ENCODE measurements at regions not wholly inside any gene's neighbourhood (a gene's known extent, or its start where the extent isn't known, plus 50 kb on each side); places are given as distances from the start of the nearest gene placed in this dataset.
A peak's percentile ranks its signal among the peaks of the same experiment; 100 is the strongest.

GRCh38 chr5:73382401-73382740 is 66.2 kb downstream of the FOXD1 start:
- H3K36me3 ChIP-seq (ENCODE audit: control insufficient read depth in 1 of 2, insufficient read depth in 2 of 2, low read length in 2 of 2), result no peaks in the 10 kb centered on the region
- H3K9me3 ChIP-seq (ENCODE audit: control insufficient read depth in 1 of 2, low read length in 2 of 2), result peaks cover 14 to 22% of the 10 kb centered on the region in 2 donors
- peaks cover 0 to 17% of the 10 kb centered on the region in 2 donors for H3K4me1 ChIP-seq (ENCODE audit: control insufficient read depth in 1 of 2, insufficient read depth in 2 of 2, low read length in 2 of 2)
- peak overlapping the region in 1 of 2 donors; percentile 68 for H3K4me3 ChIP-seq (ENCODE audit: low read depth in 1 of 2, low read length in 2 of 2)
- H3K27ac ChIP-seq (ENCODE audit: low read length), result no peak overlapping the region
- H3K27me3 ChIP-seq (ENCODE audit: low read depth, low read length), result peaks cover 46% of the 10 kb centered on the region

- H3K27me3 ChIP-seq (ENCODE audit: low read depth, low read length), result peaks cover 46% of the 10 kb centered on the region
- H3K9me3 ChIP-seq (ENCODE audit: control insufficient read depth in 1 of 2, low read length in 2 of 2), result peaks cover 14 to 22% of the 10 kb centered on the region in 2 donors
- peak overlapping the region; percentile 9 to 68 for H3K4me3 ChIP-seq (ENCODE audit: low read depth in 1 of 2, low read length in 2 of 2)
- H3K27ac ChIP-seq (ENCODE audit: low read length), result no peak overlapping the region
- H3K36me3 ChIP-seq (ENCODE audit: control insufficient read depth in 1 of 2, insufficient read depth in 2 of 2, low read length in 2 of 2), result no peaks in the 10 kb centered on the region
- peaks cover 0 to 17% of the 10 kb centered on the region in 2 donors for H3K4me1 ChIP-seq (ENCODE audit: control insufficient read depth in 1 of 2, insufficient read depth in 2 of 2, low read length in 2 of 2)
These were observed 66.8 kb downstream of the FOXD1 start for GRCh38 chr5:73381590-73382400.

GRCh38 chr5:73380710-73381589 is 67.6 kb downstream of the FOXD1 start:
- Histone ChIP-seq H3K27ac (ENCODE audit: low read length) (no peak overlapping the region), H3K4me3 (ENCODE audit: low read depth in 1 of 2, low read length in 2 of 2) (peak overlapping the region in 1 of 2 donors; percentile 68), H3K4me1 (ENCODE audit: control insufficient read depth in 1 of 2, insufficient read depth in 2 of 2, low read length in 2 of 2) (peaks cover 0 to 17% of the 10 kb centered on the region in 2 donors), H3K27me3 (ENCODE audit: low read depth, low read length) (peaks cover 50% of the 10 kb centered on the region), H3K36me3 (ENCODE audit: control insufficient read depth in 1 of 2, insufficient read depth in 2 of 2, low read length in 2 of 2) (no peaks in the 10 kb centered on the region), H3K9me3 (ENCODE audit: control insufficient read depth in 1 of 2, low read length in 2 of 2) (peaks cover 14 to 22% of the 10 kb centered on the region in 2 donors)

GRCh38 chr5:73380041-73380440 is 68.5 kb downstream of the FOXD1 start:
- no peak overlapping the region for H3K4me3 ChIP-seq (ENCODE audit: low read depth in 1 of 2, low read length in 2 of 2)
- H3K36me3 ChIP-seq (ENCODE audit: control insufficient read depth in 1 of 2, insufficient read depth in 2 of 2, low read length in 2 of 2), result no peaks in the 10 kb centered on the region
- H3K27me3 ChIP-seq (ENCODE audit: low read depth, low read length), result peaks cover 50% of the 10 kb centered on the region
- peaks cover 10 to 16% of the 10 kb centered on the region in 2 donors for H3K9me3 ChIP-seq (ENCODE audit: control insufficient read depth in 1 of 2, low read length in 2 of 2)
- H3K4me1 ChIP-seq (ENCODE audit: control insufficient read depth in 1 of 2, insufficient read depth in 2 of 2, low read length in 2 of 2), result peaks cover 0 to 17% of the 10 kb centered on the region in 2 donors
- no peak overlapping the region for H3K27ac ChIP-seq (ENCODE audit: low read length)

- H3K9me3 ChIP-seq (ENCODE audit: control insufficient read depth in 1 of 2, low read length in 2 of 2), result peaks cover 6 to 9% of the 10 kb centered on the region in 2 donors
- no peak overlapping the region for H3K4me3 ChIP-seq (ENCODE audit: low read depth in 1 of 2, low read length in 2 of 2)
- H3K36me3 ChIP-seq (ENCODE audit: control insufficient read depth in 1 of 2, insufficient read depth in 2 of 2, low read length in 2 of 2), result no peaks in the 10 kb centered on the region
- H3K27ac ChIP-seq (ENCODE audit: low read length), result no peak overlapping the region
- H3K4me1 ChIP-seq (ENCODE audit: control insufficient read depth in 1 of 2, insufficient read depth in 2 of 2, low read length in 2 of 2), result peaks cover 0 to 17% of the 10 kb centered on the region in 2 donors
- peaks cover 50% of the 10 kb centered on the region for H3K27me3 ChIP-seq (ENCODE audit: low read depth, low read length)
These were observed 69.1 kb downstream of the FOXD1 start for GRCh38 chr5:73379435-73379834.

- H3K9me3 ChIP-seq (ENCODE audit: control insufficient read depth in 1 of 2, low read length in 2 of 2), result peaks cover 4% of the 10 kb centered on the region in 2 donors
- no peak overlapping the region for H3K4me3 ChIP-seq (ENCODE audit: low read depth in 1 of 2, low read length in 2 of 2)
- peaks cover 0 to 17% of the 10 kb centered on the region in 2 donors for H3K4me1 ChIP-seq (ENCODE audit: control insufficient read depth in 1 of 2, insufficient read depth in 2 of 2, low read length in 2 of 2)
- peaks cover 50% of the 10 kb centered on the region for H3K27me3 ChIP-seq (ENCODE audit: low read depth, low read length)
- no peak overlapping the region for H3K27ac ChIP-seq (ENCODE audit: low read length)
- no peaks in the 10 kb centered on the region for H3K36me3 ChIP-seq (ENCODE audit: control insufficient read depth in 1 of 2, insufficient read depth in 2 of 2, low read length in 2 of 2)
These were observed 69.8 kb downstream of the FOXD1 start for GRCh38 chr5:73378765-73379164.

GRCh38 chr5:73378070-73378469 is 70.5 kb downstream of the FOXD1 start:
- H3K27me3 ChIP-seq (ENCODE audit: low read depth, low read length), result peaks cover 46% of the 10 kb centered on the region
- H3K9me3 ChIP-seq (ENCODE audit: control insufficient read depth in 1 of 2, low read length in 2 of 2), result peaks cover 0 to 4% of the 10 kb centered on the region in 2 donors
- peaks cover 0 to 17% of the 10 kb centered on the region in 2 donors for H3K4me1 ChIP-seq (ENCODE audit: control insufficient read depth in 1 of 2, insufficient read depth in 2 of 2, low read length in 2 of 2)
- H3K4me3 ChIP-seq (ENCODE audit: low read depth in 1 of 2, low read length in 2 of 2), result no peak overlapping the region
- H3K36me3 ChIP-seq (ENCODE audit: control insufficient read depth in 1 of 2, insufficient read depth in 2 of 2, low read length in 2 of 2), result no peaks in the 10 kb centered on the region
- no peak overlapping the region for H3K27ac ChIP-seq (ENCODE audit: low read length)

- no peak overlapping the region for H3K4me3 ChIP-seq (ENCODE audit: low read depth in 1 of 2, low read length in 2 of 2)
- peaks cover 0 to 4% of the 10 kb centered on the region in 2 donors for H3K9me3 ChIP-seq (ENCODE audit: control insufficient read depth in 1 of 2, low read length in 2 of 2)
- peaks cover 0 to 7% of the 10 kb centered on the region in 2 donors for H3K4me1 ChIP-seq (ENCODE audit: control insufficient read depth in 1 of 2, insufficient read depth in 2 of 2, low read length in 2 of 2)
- no peak overlapping the region for H3K27ac ChIP-seq (ENCODE audit: low read length)
- H3K27me3 ChIP-seq (ENCODE audit: low read depth, low read length), result peaks cover 32% of the 10 kb centered on the region
- H3K36me3 ChIP-seq (ENCODE audit: control insufficient read depth in 1 of 2, insufficient read depth in 2 of 2, low read length in 2 of 2), result no peaks in the 10 kb centered on the region
These were observed 71.9 kb downstream of the FOXD1 start for GRCh38 chr5:73376618-73377170.

GRCh38 chr5:73375949-73376348 is 72.6 kb downstream of the FOXD1 start:
- Histone ChIP-seq H3K4me3 (ENCODE audit: low read depth in 1 of 2, low read length in 2 of 2) (no peak overlapping the region), H3K4me1 (ENCODE audit: control insufficient read depth in 1 of 2, insufficient read depth in 2 of 2, low read length in 2 of 2) (no peaks in the 10 kb centered on the region), H3K27me3 (ENCODE audit: low read depth, low read length) (peaks cover 24% of the 10 kb centered on the region), H3K36me3 (ENCODE audit: control insufficient read depth in 1 of 2, insufficient read depth in 2 of 2, low read length in 2 of 2) (no peaks in the 10 kb centered on the region), H3K9me3 (ENCODE audit: control insufficient read depth in 1 of 2, low read length in 2 of 2) (peaks cover 0 to 4% of the 10 kb centered on the region in 2 donors), H3K27ac (ENCODE audit: low read length) (no peak overlapping the region)

- Histone ChIP-seq H3K27ac (ENCODE audit: low read length) (no peak overlapping the region), H3K4me3 (ENCODE audit: low read depth in 1 of 2, low read length in 2 of 2) (no peak overlapping the region), H3K27me3 (ENCODE audit: low read depth, low read length) (peaks cover 17% of the 10 kb centered on the region), H3K9me3 (ENCODE audit: control insufficient read depth in 1 of 2, low read length in 2 of 2) (peaks cover 0 to 4% of the 10 kb centered on the region in 2 donors), H3K36me3 (ENCODE audit: control insufficient read depth in 1 of 2, insufficient read depth in 2 of 2, low read length in 2 of 2) (no peaks in the 10 kb centered on the region), H3K4me1 (ENCODE audit: control insufficient read depth in 1 of 2, insufficient read depth in 2 of 2, low read length in 2 of 2) (no peaks in the 10 kb centered on the region)
These were observed 73.4 kb downstream of the FOXD1 start for GRCh38 chr5:73375191-73375545.

- Histone ChIP-seq H3K27me3 (ENCODE audit: low read depth, low read length) (peaks cover 12% of the 10 kb centered on the region), H3K36me3 (ENCODE audit: control insufficient read depth in 1 of 2, insufficient read depth in 2 of 2, low read length in 2 of 2) (no peaks in the 10 kb centered on the region), H3K4me1 (ENCODE audit: control insufficient read depth in 1 of 2, insufficient read depth in 2 of 2, low read length in 2 of 2) (no peaks in the 10 kb centered on the region), H3K9me3 (ENCODE audit: control insufficient read depth in 1 of 2, low read length in 2 of 2) (peaks cover 0 to 4% of the 10 kb centered on the region in 2 donors), H3K27ac (ENCODE audit: low read length) (no peak overlapping the region), H3K4me3 (ENCODE audit: low read depth in 1 of 2, low read length in 2 of 2) (no peak overlapping the region)
These were observed 73.9 kb downstream of the FOXD1 start for GRCh38 chr5:73374520-73375190.

Data from muscle layer of duodenum (tissue), 2 donors.